Natural killer cell (primary cell): ENCODE measurements at regions not wholly inside any gene's neighbourhood (a gene's known extent, or its start where the extent isn't known, plus 50 kb on each side); places are given as distances from the start of the nearest gene placed in this dataset.

Experiments used
- ATAC-seq, 3 donors: fragments of 150-1000 bp in 2 of 3; fragments of 200-7000 bp in 1 of 3; cut with Tn5 transposase; 1 replicate in 1 of 3; 2 replicates in 2 of 3; pipeline ENCODE4 v1.10.0; 2021; ENCODE audit warnings: mild to moderate bottlenecking in 2 of 3, moderate library complexity in 2 of 3
- DNase-seq, 2 donors: peaks; one replicate each; pipeline versions ENCODE4 v3.0.0 to v3.0.0-alpha.2; 2013 to 2021; ENCODE audit warnings: mixed read lengths in 1 of 2
- H3K27ac ChIP-seq: one replicate; pipeline ENCODE4 v1.5.1; 2013; ENCODE audit warnings: mild to moderate bottlenecking, low read length
- H3K27me3 ChIP-seq: one replicate; pipeline ENCODE4 v1.6.1; 2013; ENCODE audit warnings: low read length; ENCODE audit not compliant: control insufficient read depth, insufficient read depth
- H3K36me3 ChIP-seq: one replicate; pipeline ENCODE4 v1.6.1; 2013; ENCODE audit warnings: low read length; ENCODE audit not compliant: control insufficient read depth, insufficient read depth
- H3K4me1 ChIP-seq: one replicate; pipeline ENCODE4 v1.6.1; 2013; ENCODE audit warnings: low read length; ENCODE audit not compliant: control insufficient read depth, insufficient read depth
- H3K4me3 ChIP-seq: one replicate; pipeline ENCODE4 v1.5.1; 2013; ENCODE audit warnings: low read length
- H3K9me3 ChIP-seq: one replicate; pipeline ENCODE4 v1.6.1; 2013; ENCODE audit warnings: low read length; ENCODE audit not compliant: control insufficient read depth, insufficient read depth
- H3K27ac Mint-ChIP-seq, 2 donors: one replicate each; pipeline ENCODE4 v1.8.0; 2022; ENCODE audit warnings: mild to moderate bottlenecking in 2 of 2, mixed read lengths in 2 of 2, moderate library complexity in 1 of 2
- H3K27me3 Mint-ChIP-seq, 2 donors: one replicate each; pipeline ENCODE4 v1.8.0; 2022; ENCODE audit warnings: low read depth in 2 of 2, mixed read lengths in 2 of 2
- H3K36me3 Mint-ChIP-seq: one replicate; pipeline ENCODE4 v1.8.0; 2022; ENCODE audit warnings: mixed read lengths
- H3K4me1 Mint-ChIP-seq, 2 donors: one replicate each; pipeline ENCODE4 v1.8.0; 2022; ENCODE audit warnings: mixed read lengths in 2 of 2
- H3K4me3 Mint-ChIP-seq: one replicate; pipeline ENCODE4 v1.8.0; 2022; ENCODE audit warnings: mild to moderate bottlenecking, moderate library complexity, mixed read lengths
- H3K9me3 Mint-ChIP-seq, 2 donors: one replicate each; pipeline ENCODE4 v1.8.0; 2022; ENCODE audit warnings: mixed read lengths in 2 of 2
- CTCF ChIP-seq: fragments of 200-600 bp; IDR thresholded peaks from one replicate; pipeline ENCODE4 v1.8.0; 2022; ENCODE audit warnings: antibody characterized with exemption
- WGBS: methylation state at CpG from one replicate; pipeline ENCODE4 v1.1.7; 2013; ENCODE audit warnings: missing lambda C conversion rate; ENCODE audit not compliant: insufficient coverage; 5-methylcytosine and 5-hydroxymethylcytosine counted together
- intact Hi-C: fragments of 100-400 bp; cut with micrococcal nuclease; formaldehyde crosslinking; loops from one replicate; pipeline ENCODE4 v1.14.2; 2022

GRCh38 chr6:134372603-134373281 is 54.8 kb upstream of the SGK1 start:
- Histone ChIP-seq H3K27ac (peak overlapping the region; percentile 2), H3K36me3 (no peaks in the 10 kb centered on the region), H3K27me3 (no peaks in the 10 kb centered on the region), H3K4me3 (no peak overlapping the region), H3K9me3 (no peaks in the 10 kb centered on the region), H3K4me1 (no peaks in the 10 kb centered on the region)
- TF ChIP-seq CTCF = no peak
- ATAC-seq (no peak), DNase-seq (peak in 1 of 2 donors; percentile 55)
- Mint-ChIP-seq H3K27ac (peak overlapping the region in 1 of 2 donors; percentile 50), H3K9me3 (no peaks in the 10 kb centered on the region), H3K4me3 (no peak overlapping the region), H3K27me3 (no peaks in the 10 kb centered on the region), H3K36me3 (no peaks in the 10 kb centered on the region), H3K4me1 (peaks cover 0 to 4% of the 10 kb centered on the region in 2 donors)
- intact Hi-C loops = no loop called here
- WGBS = 76% methylated on average over 4 of the region's 4 CpGs

- Mint-ChIP-seq H3K27me3 (no peaks in the 10 kb centered on the region), H3K27ac (no peak overlapping the region), H3K4me1 (no peaks in the 10 kb centered on the region), H3K36me3 (no peaks in the 10 kb centered on the region), H3K9me3 (no peaks in the 10 kb centered on the region), H3K4me3 (no peak overlapping the region)
- TF ChIP-seq CTCF = no peak
- Histone ChIP-seq H3K27ac (no peak overlapping the region), H3K4me3 (no peak overlapping the region), H3K9me3 (no peaks in the 10 kb centered on the region), H3K4me1 (no peaks in the 10 kb centered on the region), H3K36me3 (no peaks in the 10 kb centered on the region), H3K27me3 (no peaks in the 10 kb centered on the region)
- no peak for ATAC-seq
- intact Hi-C loops = no loop called here
- WGBS = 100% methylated on average over 1 of the region's 2 CpGs
- no peak for DNase-seq
Measured at GRCh38 chr6:134368670-134369069, 50.8 kb upstream of the SGK1 start.
